ENCODE measurements at regions not wholly inside any gene's neighbourhood (a gene's known extent, or its start where the extent isn't known, plus 50 kb on each side); places are given as distances from the start of the nearest gene placed in this dataset.

DNA sequence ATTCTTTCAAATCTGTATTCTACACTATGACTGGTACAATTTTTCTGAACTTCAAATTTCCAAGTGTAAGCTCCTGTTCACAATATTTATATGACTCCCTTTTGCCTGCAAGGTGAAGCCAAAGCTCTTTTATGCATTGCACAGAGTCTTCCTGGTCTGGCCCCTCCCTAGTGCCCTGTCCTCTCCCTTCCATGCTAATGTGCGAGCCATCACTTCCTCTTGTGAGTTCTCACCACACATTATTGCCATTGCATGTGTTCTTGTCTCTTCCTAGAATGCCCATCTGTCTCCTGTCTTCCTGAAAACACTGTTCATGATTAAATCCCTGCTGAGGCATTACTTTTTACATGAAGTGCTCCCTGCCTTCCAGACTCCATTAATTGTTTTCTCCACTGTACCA is 169.9 kb downstream of the MC4R start:
- Histone ChIP-seq H3K4me1 (ENCODE audit: insufficient read depth, low read length) (no peaks in the 10 kb centered on the region), H3K27ac (ENCODE audit: low read depth, low read length) (no peak overlapping the region), H3K36me3 (ENCODE audit: insufficient read depth, low read length) (no peaks in the 10 kb centered on the region), H3K4me3 (ENCODE audit: low read length) (no peak overlapping the region), H3K9me3 (ENCODE audit: insufficient read depth, low read depth, low read length) (no peaks in the 10 kb centered on the region), H3K9ac (ENCODE audit: low read depth, low read length) (no peak overlapping the region), H3K27me3 (ENCODE audit: insufficient read depth, low read length) (no peaks in the 10 kb centered on the region)
- 90% methylated on average over 1 of the region's 1 CpG for whole genome bisulfite sequencing

DNA sequence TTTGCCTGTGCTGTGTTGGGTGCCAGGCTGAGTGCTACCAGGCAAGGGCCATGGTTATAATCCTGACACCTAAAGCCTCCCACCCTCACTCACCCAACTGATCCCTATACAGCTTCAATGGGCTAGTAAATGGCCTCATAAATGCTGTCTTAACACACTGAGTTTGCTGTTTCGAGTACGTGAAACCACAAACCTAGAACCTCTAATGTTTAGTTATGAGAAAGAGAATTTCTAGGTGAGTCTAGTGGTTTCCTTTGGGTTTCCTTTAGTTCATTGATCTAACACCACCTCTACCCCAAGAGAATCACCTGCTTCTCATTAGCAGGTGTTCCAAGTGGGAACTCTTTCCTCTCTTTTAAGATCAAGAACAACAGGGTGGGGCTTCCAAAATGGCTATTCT is 172.0 kb downstream of the MC4R start:
- H3K9me3 ChIP-seq (ENCODE audit: insufficient read depth, low read depth, low read length), result no peaks in the 10 kb centered on the region
- H3K4me1 ChIP-seq (ENCODE audit: insufficient read depth, low read length), result no peaks in the 10 kb centered on the region
- H3K9ac ChIP-seq (ENCODE audit: low read depth, low read length), result no peak overlapping the region
- no peak overlapping the region for H3K4me3 ChIP-seq (ENCODE audit: low read length)
- no peaks in the 10 kb centered on the region for H3K27me3 ChIP-seq (ENCODE audit: insufficient read depth, low read length)
- H3K27ac ChIP-seq (ENCODE audit: low read depth, low read length), result no peak overlapping the region
- H3K36me3 ChIP-seq (ENCODE audit: insufficient read depth, low read length), result no peaks in the 10 kb centered on the region
- 100% methylated on average over 2 of the region's 2 CpGs for WGBS

DNA sequence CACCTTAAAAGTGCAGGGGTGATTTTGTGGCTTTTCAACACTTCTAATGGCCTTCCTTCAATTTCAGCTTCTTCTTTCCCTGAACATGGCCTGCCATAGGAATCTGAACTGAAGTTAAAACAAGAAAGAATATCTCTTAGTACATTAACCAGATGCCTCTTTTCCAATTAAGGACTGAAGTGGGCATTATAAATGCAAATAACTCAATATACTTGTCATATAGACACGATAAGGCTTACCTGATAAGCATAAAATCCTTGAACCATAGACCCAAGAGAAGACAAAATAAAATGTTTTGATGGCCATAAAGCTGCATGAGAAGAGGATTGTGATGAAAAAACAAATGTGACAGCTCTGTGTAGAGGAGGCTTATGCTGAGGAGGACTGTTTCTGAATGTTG is 173.1 kb downstream of the MC4R start:
- Histone ChIP-seq H3K27ac (ENCODE audit: low read depth, low read length) (no peak overlapping the region), H3K9me3 (ENCODE audit: insufficient read depth, low read depth, low read length) (no peaks in the 10 kb centered on the region), H3K27me3 (ENCODE audit: insufficient read depth, low read length) (no peaks in the 10 kb centered on the region), H3K36me3 (ENCODE audit: insufficient read depth, low read length) (no peaks in the 10 kb centered on the region), H3K4me1 (ENCODE audit: insufficient read depth, low read length) (no peaks in the 10 kb centered on the region), H3K9ac (ENCODE audit: low read depth, low read length) (no peak overlapping the region), H3K4me3 (ENCODE audit: low read length) (no peak overlapping the region)
- 89% methylated on average over 1 of the region's 1 CpG for WGBS

DNA sequence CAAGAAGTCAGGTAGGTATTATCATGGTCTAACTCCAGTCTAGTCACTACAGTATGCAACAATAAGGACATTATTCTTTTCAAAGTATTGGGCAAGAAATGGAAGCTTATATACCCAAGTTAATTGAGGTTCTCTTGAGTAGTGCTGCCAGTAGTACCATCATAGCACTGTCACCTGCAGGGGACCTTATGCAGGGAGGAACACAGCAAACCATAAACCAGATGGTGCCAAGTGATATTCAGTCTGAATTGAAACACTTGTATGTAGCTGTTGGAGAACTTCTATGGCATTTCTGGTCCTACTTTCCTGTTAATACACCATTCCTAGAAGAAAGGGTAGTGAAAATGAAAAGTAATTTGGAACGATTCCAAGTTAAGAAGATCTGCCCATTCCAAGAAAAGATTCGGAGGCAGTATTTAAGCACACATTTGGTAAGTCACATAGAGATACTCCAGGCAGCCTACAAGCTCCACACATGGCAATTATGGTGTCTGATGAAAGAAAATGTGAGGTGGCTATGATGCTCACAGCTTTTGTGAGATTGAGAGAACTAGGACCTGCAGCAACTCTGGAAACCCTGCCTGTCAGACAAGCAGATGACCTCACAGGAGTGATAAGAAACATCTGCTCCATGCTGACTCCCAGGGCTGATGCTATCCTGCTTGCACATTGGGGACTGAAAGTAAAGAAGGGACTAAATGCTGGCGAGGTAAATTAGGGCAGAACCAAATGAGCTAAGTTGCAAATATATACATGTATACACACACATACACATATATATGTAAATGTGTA is 174.7 kb downstream of the MC4R start:
- Histone ChIP-seq H3K9me3 (ENCODE audit: insufficient read depth, low read depth, low read length) (no peaks in the 10 kb centered on the region), H3K36me3 (ENCODE audit: insufficient read depth, low read length) (no peaks in the 10 kb centered on the region), H3K27ac (ENCODE audit: low read depth, low read length) (no peak overlapping the region), H3K9ac (ENCODE audit: low read depth, low read length) (no peak overlapping the region), H3K4me3 (ENCODE audit: low read length) (no peak overlapping the region), H3K27me3 (ENCODE audit: insufficient read depth, low read length) (no peaks in the 10 kb centered on the region), H3K4me1 (ENCODE audit: insufficient read depth, low read length) (peaks cover 9% of the 10 kb centered on the region)
- 100% methylated on average over 2 of the region's 3 CpGs for WGBS

DNA sequence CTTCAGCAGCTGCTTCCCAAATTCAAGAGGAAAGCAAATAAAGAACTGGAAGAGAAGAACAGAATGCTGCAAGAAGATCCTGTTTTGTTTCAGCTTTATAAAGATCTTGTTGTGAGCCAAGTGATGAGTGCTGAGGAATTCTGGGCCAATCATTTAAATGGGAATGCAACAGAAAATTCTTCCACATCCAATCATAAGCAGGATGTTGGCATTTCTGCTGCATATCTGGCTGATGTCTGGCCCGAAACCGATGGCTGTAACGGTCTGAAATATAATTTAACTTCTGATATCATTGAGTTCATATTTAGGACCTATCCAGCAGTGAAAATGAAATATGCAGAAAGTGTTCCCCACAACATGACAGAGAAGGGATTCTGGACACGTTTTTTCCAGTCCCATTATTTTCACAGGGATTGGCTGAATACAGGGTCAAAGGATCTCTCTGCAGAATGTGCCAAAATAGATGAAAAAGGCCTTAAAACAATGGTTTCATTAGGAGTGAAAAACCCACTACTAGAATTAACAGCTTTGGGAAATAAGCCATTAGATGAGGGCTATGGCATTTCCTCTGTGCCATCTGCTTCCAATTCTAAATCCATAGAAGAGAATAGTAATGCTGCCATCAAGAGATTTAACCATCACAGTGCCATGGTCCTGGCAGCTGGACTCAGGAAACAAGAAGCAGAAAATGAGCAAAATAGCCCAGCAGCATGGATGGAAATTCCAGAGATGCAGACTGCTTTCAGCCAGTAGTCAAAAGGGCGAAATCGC is 175.6 kb downstream of the MC4R start:
- no peak overlapping the region for H3K27ac ChIP-seq (ENCODE audit: low read depth, low read length)
- H3K9ac ChIP-seq (ENCODE audit: low read depth, low read length), result no peak overlapping the region
- WGBS, result 93% methylated on average over 6 of the region's 6 CpGs
- H3K9me3 ChIP-seq (ENCODE audit: insufficient read depth, low read depth, low read length), result no peaks in the 10 kb centered on the region
- H3K27me3 ChIP-seq (ENCODE audit: insufficient read depth, low read length), result no peaks in the 10 kb centered on the region
- no peak overlapping the region for H3K4me3 ChIP-seq (ENCODE audit: low read length)
- H3K36me3 ChIP-seq (ENCODE audit: insufficient read depth, low read length), result no peaks in the 10 kb centered on the region
- H3K4me1 ChIP-seq (ENCODE audit: insufficient read depth, low read length), result peaks cover 9% of the 10 kb centered on the region

DNA sequence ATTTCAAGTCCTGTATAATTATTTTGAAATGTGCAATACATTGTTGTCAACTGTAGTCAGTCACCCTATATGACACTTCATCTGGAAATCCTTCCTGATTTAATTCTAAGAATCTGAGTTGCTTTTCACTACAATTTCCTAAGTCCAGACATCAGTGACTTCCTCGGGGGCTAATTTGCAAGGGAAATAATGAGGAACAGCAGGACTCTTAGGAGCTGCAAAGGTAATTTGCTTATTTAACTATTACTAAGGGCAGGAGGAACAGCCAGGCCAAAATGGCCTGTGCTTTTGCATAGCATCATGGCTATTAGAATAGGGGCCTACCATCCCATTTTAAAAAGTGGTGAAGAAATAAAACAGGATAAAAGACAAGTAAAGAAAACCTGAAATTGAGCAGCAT is 178.8 kb downstream of the MC4R start:
- Histone ChIP-seq H3K4me3 (ENCODE audit: low read length) (no peak overlapping the region), H3K36me3 (ENCODE audit: insufficient read depth, low read length) (no peaks in the 10 kb centered on the region)
- WGBS, result 20% methylated on average over 1 of the region's 1 CpG

DNA sequence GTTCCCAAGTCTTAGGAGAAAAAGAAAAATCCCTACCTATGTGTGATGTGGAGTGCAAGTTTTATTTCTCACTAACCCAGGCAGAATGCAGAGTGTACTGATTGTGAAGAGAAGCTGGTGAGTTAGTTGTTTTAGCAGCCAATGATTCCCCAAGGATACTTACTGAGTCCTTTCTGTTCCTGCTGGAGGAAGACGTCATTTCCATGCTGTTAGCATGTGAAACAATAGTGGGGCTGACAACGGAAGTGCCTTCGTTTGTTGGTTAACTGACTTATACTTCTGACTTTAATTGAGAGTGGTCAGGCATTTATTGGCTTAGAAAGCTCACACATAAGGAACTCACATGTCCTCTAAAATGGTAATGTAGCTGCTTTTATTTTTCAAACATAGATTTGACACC is 180.6 kb downstream of the MC4R start:
- Histone ChIP-seq H3K36me3 (ENCODE audit: insufficient read depth, low read length) (no peaks in the 10 kb centered on the region), H3K9me3 (ENCODE audit: insufficient read depth, low read depth, low read length) (no peaks in the 10 kb centered on the region), H3K27ac (ENCODE audit: low read depth, low read length) (no peak overlapping the region), H3K4me1 (ENCODE audit: insufficient read depth, low read length) (peaks cover 9% of the 10 kb centered on the region), H3K9ac (ENCODE audit: low read depth, low read length) (no peak overlapping the region), H3K27me3 (ENCODE audit: insufficient read depth, low read length) (no peaks in the 10 kb centered on the region), H3K4me3 (ENCODE audit: low read length) (no peak overlapping the region)
- 53% methylated on average over 3 of the region's 3 CpGs for WGBS

More for the DNA sequence above, 178.8 kb downstream of the MC4R start:
- Histone ChIP-seq H3K9me3 (ENCODE audit: insufficient read depth, low read depth, low read length) (no peaks in the 10 kb centered on the region), H3K9ac (ENCODE audit: low read depth, low read length) (no peak overlapping the region), H3K4me1 (ENCODE audit: insufficient read depth, low read length) (peaks cover 9% of the 10 kb centered on the region), H3K27me3 (ENCODE audit: insufficient read depth, low read length) (no peaks in the 10 kb centered on the region), H3K27ac (ENCODE audit: low read depth, low read length) (no peak overlapping the region)

DNA sequence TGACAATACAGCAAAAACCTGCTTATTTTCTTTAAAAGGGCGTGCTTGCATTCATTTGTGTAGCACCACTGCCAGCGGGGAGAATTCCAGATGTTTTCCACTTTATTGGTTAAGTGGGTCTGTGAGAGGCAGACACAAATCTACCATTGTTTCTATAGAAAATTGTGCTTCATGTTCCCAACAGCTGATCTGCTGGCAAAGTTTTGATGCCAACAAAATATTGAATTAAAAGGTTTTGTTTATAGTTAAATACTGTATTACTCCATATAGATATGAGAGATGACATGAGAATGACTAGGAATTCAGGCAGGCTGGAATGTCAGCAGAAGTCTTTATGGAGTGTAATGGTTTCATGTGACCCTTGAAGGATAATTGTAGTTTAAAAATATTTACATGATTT is 182.7 kb downstream of the MC4R start:
- Histone ChIP-seq H3K27ac (ENCODE audit: low read depth, low read length) (no peak overlapping the region), H3K9ac (ENCODE audit: low read depth, low read length) (no peak overlapping the region)
- 90% methylated on average over 2 of the region's 2 CpGs for WGBS

DNA sequence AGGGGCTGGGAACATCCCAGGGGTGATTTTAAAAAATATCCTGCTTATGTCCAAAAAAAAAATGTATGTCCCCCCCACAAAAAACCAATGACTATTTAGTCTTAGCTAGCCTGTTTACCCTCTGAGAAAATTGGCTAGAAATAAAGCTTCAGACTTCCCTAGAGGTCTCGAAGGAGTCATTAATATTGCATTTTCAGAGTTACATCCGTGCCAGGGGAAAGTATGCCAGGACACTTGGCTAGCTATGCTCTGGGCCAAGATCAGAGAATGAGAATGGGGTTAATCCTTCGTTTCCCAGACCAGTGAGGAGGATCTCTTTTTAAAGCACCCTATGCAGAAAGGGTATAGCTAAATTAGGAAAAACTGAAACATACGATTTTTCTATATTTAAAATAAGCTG is 183.6 kb downstream of the MC4R start:
- WGBS, result 91% methylated on average over 3 of the region's 4 CpGs
- Histone ChIP-seq H3K9ac (ENCODE audit: low read depth, low read length) (no peak overlapping the region), H3K9me3 (ENCODE audit: insufficient read depth, low read depth, low read length) (no peaks in the 10 kb centered on the region), H3K27me3 (ENCODE audit: insufficient read depth, low read length) (no peaks in the 10 kb centered on the region), H3K27ac (ENCODE audit: low read depth, low read length) (no peak overlapping the region), H3K4me1 (ENCODE audit: insufficient read depth, low read length) (peaks cover 8% of the 10 kb centered on the region), H3K36me3 (ENCODE audit: insufficient read depth, low read length) (no peaks in the 10 kb centered on the region), H3K4me3 (ENCODE audit: low read length) (no peak overlapping the region)

More for the DNA sequence above, 182.7 kb downstream of the MC4R start:
- Histone ChIP-seq H3K36me3 (ENCODE audit: insufficient read depth, low read length) (no peaks in the 10 kb centered on the region), H3K4me1 (ENCODE audit: insufficient read depth, low read length) (peaks cover 9% of the 10 kb centered on the region), H3K27me3 (ENCODE audit: insufficient read depth, low read length) (no peaks in the 10 kb centered on the region), H3K4me3 (ENCODE audit: low read length) (no peak overlapping the region), H3K9me3 (ENCODE audit: insufficient read depth, low read depth, low read length) (no peaks in the 10 kb centered on the region)

DNA sequence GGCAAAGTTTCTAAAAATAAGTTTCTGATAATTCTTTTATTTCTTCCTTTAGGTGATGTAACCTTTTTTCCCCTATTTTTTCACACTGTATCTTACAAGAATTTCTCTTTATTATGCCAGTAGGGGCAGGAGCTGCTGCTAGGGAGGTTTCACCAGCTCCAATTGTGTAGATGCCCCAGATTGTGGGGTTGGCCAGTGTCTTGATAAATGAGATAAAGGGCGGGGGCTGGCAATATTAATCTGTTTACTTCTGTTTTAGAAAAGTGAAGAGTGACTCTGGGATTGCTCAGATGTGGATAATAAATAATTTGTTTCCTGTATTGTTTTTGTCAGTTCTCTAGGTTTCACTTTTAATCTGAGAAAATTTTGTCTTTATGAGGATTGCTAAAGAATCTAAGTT is 190.4 kb downstream of the MC4R start:
- H3K27me3 ChIP-seq (ENCODE audit: insufficient read depth, low read length), result no peaks in the 10 kb centered on the region
- H3K27ac ChIP-seq (ENCODE audit: low read depth, low read length), result no peak overlapping the region
- 85% methylated on average over 1 of the region's 1 CpG for WGBS
- no peak overlapping the region for H3K4me3 ChIP-seq (ENCODE audit: low read length)
- no peak overlapping the region for H3K9ac ChIP-seq (ENCODE audit: low read depth, low read length)
- no peaks in the 10 kb centered on the region for H3K36me3 ChIP-seq (ENCODE audit: insufficient read depth, low read length)
- H3K9me3 ChIP-seq (ENCODE audit: insufficient read depth, low read depth, low read length), result no peaks in the 10 kb centered on the region
- no peaks in the 10 kb centered on the region for H3K4me1 ChIP-seq (ENCODE audit: insufficient read depth, low read length)

DNA sequence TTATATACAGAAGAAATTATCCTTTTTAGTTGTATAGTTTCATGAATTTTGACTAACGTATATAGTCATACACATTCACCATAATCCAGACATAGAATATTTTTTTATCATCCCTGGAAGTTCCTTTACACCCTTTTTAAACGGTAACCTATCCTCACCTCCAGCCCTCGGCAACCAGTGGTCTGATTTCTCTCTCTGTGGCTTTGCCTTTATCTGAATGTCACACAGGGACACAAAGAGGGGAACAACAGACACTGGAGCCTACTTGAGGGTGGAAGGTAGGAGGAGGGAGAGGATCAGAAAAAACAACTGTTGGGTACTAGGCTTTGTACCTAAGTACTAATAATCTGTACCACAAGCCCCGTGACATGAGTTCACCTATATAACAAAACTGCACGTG is 191.9 kb downstream of the MC4R start:
- Histone ChIP-seq H3K27ac (ENCODE audit: low read depth, low read length) (no peak overlapping the region), H3K4me3 (ENCODE audit: low read length) (no peak overlapping the region), H3K36me3 (ENCODE audit: insufficient read depth, low read length) (no peaks in the 10 kb centered on the region), H3K27me3 (ENCODE audit: insufficient read depth, low read length) (no peaks in the 10 kb centered on the region), H3K9me3 (ENCODE audit: insufficient read depth, low read depth, low read length) (no peaks in the 10 kb centered on the region), H3K9ac (ENCODE audit: low read depth, low read length) (no peak overlapping the region), H3K4me1 (ENCODE audit: insufficient read depth, low read length) (no peaks in the 10 kb centered on the region)
- 91% methylated on average over 5 of the region's 5 CpGs for WGBS

All from HUES64 (cell line).